ENCODE measurements at regions not wholly inside any gene's neighbourhood (a gene's known extent, or its start where the extent isn't known, plus 50 kb on each side); places are given as distances from the start of the nearest gene placed in this dataset.

DNA sequence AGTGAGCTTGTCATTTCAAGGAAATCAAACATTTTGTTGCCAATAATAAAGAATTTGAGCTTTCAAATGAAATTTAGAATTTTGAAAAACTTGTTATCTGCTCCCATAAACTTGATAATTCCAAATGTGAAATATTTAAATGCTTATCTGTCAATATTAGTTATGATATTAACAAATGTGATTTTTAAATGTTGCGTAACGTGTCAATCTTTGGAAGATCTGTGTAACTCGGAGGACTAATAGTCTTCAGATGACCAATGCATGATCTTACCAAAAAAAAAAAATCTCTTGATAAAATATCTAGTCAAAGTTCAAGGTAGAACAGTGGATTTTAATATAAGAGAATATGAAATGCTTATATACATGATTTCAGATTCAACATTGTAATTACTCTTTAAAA lies 274.5 kb upstream of the HSF2 start:
- H3K27me3 ChIP-seq (ENCODE audit: insufficient read depth, poor library complexity, severe bottlenecking): no peaks in the 10 kb centered on the region
- TF ChIP-seq POLR2AphosphoS5 (IDR thresholded peaks at IDR 0.05; ENCODE audit: low read depth): no peak
- no peak for DNase-seq (ENCODE audit: low read depth in 1 of 2, low spot score in 1 of 2)
- no peak overlapping the region for H3K27ac ChIP-seq (replicated peaks)
- no peak overlapping the region for H3K4me3 ChIP-seq (replicated peaks; ENCODE audit: insufficient read depth, low read length)

DNA sequence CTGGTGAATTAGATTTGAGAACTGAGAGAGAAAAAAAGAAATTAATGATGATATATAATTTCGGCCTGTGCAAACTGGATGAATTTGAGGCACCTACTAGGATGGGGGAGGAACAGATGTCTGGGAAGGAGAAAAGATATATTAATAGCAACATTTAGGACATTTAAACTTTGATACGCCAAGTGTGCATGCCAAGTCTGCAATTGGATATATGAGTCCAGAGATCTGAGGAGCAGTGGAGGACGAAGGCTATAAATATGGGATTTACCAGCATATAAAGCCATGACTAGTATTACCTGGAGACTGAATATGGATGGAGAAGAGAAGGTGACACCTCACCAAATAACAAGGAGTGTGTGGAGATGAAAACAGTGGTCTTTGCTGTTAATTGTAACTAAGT lies 272.6 kb upstream of the HSF2 start:
- no peaks in the 10 kb centered on the region for H3K27me3 ChIP-seq (ENCODE audit: insufficient read depth, poor library complexity, severe bottlenecking)
- H3K4me3 ChIP-seq (replicated peaks; ENCODE audit: insufficient read depth, low read length): no peak overlapping the region
- no peak for DNase-seq (ENCODE audit: low read depth in 1 of 2, low spot score in 1 of 2)
- H3K27ac ChIP-seq (replicated peaks): no peak overlapping the region
- no peak for TF ChIP-seq SPI1 (IDR thresholded peaks at IDR 0.05; ENCODE audit: borderline replicate concordance, low read depth)
- no peak for TF ChIP-seq GABPA (IDR thresholded peaks at IDR 0.05; ENCODE audit: low read depth)
- no peak for TF ChIP-seq POLR2AphosphoS5 (IDR thresholded peaks at IDR 0.05; ENCODE audit: low read depth)

DNA sequence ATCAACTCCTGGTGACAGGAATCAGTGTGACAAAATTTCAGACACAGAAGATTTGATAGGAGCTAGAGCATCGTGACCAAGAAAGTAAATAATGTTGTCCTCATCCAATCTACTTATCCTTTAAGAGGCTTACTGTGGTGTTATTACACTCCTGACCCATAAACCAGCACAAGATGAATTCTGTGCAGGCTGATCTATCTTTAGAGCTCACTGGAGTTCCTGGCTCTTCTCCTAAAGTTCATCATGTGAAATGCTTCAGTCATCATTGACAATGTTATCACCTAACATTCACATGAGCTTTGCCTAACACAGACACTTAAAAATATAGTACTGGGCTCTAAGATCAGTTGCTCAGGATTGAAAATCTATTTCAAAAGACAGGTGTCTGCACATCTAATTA lies 271.0 kb upstream of the HSF2 start:
- TF ChIP-seq, protein P1, sequence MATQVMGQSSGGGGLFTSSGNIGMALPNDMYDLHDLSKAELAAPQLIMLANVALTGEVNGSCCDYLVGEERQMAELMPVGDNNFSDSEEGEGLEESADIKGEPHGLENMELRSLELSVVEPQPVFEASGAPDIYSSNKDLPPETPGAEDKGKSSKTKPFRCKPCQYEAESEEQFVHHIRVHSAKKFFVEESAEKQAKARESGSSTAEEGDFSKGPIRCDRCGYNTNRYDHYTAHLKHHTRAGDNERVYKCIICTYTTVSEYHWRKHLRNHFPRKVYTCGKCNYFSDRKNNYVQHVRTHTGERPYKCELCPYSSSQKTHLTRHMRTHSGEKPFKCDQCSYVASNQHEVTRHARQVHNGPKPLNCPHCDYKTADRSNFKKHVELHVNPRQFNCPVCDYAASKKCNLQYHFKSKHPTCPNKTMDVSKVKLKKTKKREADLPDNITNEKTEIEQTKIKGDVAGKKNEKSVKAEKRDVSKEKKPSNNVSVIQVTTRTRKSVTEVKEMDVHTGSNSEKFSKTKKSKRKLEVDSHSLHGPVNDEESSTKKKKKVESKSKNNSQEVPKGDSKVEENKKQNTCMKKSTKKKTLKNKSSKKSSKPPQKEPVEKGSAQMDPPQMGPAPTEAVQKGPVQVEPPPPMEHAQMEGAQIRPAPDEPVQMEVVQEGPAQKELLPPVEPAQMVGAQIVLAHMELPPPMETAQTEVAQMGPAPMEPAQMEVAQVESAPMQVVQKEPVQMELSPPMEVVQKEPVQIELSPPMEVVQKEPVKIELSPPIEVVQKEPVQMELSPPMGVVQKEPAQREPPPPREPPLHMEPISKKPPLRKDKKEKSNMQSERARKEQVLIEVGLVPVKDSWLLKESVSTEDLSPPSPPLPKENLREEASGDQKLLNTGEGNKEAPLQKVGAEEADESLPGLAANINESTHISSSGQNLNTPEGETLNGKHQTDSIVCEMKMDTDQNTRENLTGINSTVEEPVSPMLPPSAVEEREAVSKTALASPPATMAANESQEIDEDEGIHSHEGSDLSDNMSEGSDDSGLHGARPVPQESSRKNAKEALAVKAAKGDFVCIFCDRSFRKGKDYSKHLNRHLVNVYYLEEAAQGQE (IDR thresholded peaks at IDR 0.05; ENCODE audit: insufficient replicate concordance, low read depth): no peak
- no peak for TF ChIP-seq SPI1 (IDR thresholded peaks at IDR 0.05; ENCODE audit: borderline replicate concordance, low read depth)
- TF ChIP-seq, protein P2, sequence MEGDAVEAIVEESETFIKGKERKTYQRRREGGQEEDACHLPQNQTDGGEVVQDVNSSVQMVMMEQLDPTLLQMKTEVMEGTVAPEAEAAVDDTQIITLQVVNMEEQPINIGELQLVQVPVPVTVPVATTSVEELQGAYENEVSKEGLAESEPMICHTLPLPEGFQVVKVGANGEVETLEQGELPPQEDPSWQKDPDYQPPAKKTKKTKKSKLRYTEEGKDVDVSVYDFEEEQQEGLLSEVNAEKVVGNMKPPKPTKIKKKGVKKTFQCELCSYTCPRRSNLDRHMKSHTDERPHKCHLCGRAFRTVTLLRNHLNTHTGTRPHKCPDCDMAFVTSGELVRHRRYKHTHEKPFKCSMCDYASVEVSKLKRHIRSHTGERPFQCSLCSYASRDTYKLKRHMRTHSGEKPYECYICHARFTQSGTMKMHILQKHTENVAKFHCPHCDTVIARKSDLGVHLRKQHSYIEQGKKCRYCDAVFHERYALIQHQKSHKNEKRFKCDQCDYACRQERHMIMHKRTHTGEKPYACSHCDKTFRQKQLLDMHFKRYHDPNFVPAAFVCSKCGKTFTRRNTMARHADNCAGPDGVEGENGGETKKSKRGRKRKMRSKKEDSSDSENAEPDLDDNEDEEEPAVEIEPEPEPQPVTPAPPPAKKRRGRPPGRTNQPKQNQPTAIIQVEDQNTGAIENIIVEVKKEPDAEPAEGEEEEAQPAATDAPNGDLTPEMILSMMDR (IDR thresholded peaks at IDR 0.05; ENCODE audit: insufficient read depth, low read length): no peak
- no peak for TF ChIP-seq POLR2AphosphoS5 (IDR thresholded peaks at IDR 0.05; ENCODE audit: low read depth)
- TF ChIP-seq GABPA (IDR thresholded peaks at IDR 0.05; ENCODE audit: low read depth): no peak
- Histone ChIP-seq H3K4me3 (replicated peaks; ENCODE audit: insufficient read depth, low read length) (no peak overlapping the region), H3K27me3 (ENCODE audit: insufficient read depth, poor library complexity, severe bottlenecking) (no peaks in the 10 kb centered on the region), H3K27ac (replicated peaks) (no peak overlapping the region)
- DNase-seq (ENCODE audit: low read depth in 1 of 2, low spot score in 1 of 2): no peak

DNA sequence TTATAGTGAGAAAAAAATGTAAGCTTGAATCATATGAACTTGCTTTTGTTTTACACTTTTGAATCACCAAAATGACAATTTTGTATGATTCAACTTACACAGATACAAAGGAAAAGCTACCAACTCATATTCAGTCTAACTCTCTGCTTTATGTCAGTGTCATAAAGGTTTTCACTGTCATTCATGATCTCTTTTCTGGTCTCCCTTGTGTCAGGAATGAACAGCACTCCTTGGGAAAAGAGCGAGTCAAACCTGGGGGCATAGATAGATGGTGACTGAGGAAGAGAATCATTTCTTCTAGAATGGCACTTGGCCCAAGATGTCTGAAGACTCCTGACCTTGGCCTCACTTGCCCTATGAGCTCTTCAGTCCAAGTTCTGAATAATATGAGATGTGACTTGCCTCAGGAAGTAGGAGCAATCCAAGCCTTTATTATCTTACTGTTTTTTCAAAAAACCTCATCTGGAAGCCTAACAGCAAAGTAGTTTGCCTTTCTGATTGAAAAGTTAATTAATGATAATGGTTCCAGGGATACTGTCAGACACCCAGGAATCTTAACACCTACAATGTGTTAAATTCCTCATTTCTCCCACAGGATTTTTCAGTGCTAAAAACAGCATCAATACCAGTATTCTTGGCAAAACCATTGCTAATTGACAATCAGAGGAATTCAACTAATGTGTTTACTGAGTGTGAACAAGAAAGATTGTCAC lies 270.0 kb upstream of the HSF2 start:
- Histone ChIP-seq H3K4me3 (replicated peaks; ENCODE audit: insufficient read depth, low read length) (no peak overlapping the region), H3K27me3 (ENCODE audit: insufficient read depth, poor library complexity, severe bottlenecking) (no peaks in the 10 kb centered on the region), H3K27ac (replicated peaks) (no peak overlapping the region)
- no peak for TF ChIP-seq GABPA (IDR thresholded peaks at IDR 0.05; ENCODE audit: low read depth)
- DNase-seq (ENCODE audit: low read depth in 1 of 2, low spot score in 1 of 2): no peak

DNA sequence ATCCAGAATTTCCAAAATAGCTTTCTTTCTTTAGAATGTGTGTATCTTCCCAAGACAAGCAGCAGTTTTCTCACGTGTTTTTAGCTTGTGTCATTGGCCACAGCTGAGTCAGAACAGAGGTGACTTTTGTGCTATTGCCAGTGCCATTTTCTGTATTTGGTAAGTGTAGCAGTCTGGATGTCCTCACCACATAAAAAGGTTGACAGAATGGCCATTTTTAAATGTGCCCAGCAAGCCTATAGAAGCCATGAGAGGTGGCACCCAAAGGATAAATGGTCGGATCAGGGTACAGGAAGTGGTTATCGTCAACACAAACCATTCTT lies 269.5 kb upstream of the HSF2 start:
- no peak overlapping the region for H3K27ac ChIP-seq (replicated peaks)
- no peak for TF ChIP-seq POLR2AphosphoS5 (IDR thresholded peaks at IDR 0.05; ENCODE audit: low read depth)
- no peak for TF ChIP-seq SPI1 (IDR thresholded peaks at IDR 0.05; ENCODE audit: borderline replicate concordance, low read depth)
- TF ChIP-seq, protein P2 (IDR thresholded peaks at IDR 0.05; ENCODE audit: insufficient read depth, low read length): no peak
- TF ChIP-seq GABPA (IDR thresholded peaks at IDR 0.05; ENCODE audit: low read depth): no peak
- TF ChIP-seq, protein P1 (IDR thresholded peaks at IDR 0.05; ENCODE audit: insufficient replicate concordance, low read depth): no peak
- DNase-seq (ENCODE audit: low read depth in 1 of 2, low spot score in 1 of 2): no peak
- H3K27me3 ChIP-seq (ENCODE audit: insufficient read depth, poor library complexity, severe bottlenecking): no peaks in the 10 kb centered on the region
- H3K4me3 ChIP-seq (replicated peaks; ENCODE audit: insufficient read depth, low read length): no peak overlapping the region
